Transverse colon (tissue), 4 donors: ENCODE measurements at regions not wholly inside any gene's neighbourhood (a gene's known extent, or its start where the extent isn't known, plus 50 kb on each side); places are given as distances from the start of the nearest gene placed in this dataset.

Source experiments
- DNase-seq: peaks from one replicate; pipeline ENCODE4 v3.0.0-alpha.2; 2019
- H3K27ac ChIP-seq, 4 donors: fragments of 200-600 bp; sonication (generic); 2 replicates each; pipeline ENCODE4 v1.5.1; 2016 to 2018; ENCODE audit warnings: inconsistent platforms in 4 of 4
- H3K27me3 ChIP-seq: fragments of 200-600 bp; sonication (generic); 2 replicates; pipeline ENCODE4 v1.5.1; 2017; ENCODE audit warnings: inconsistent platforms
- H3K36me3 ChIP-seq, 4 donors: fragments of 200-600 bp; sonication (generic); 2 replicates each; pipeline ENCODE4 v1.5.1; 2017 to 2019; ENCODE audit warnings: inconsistent platforms in 4 of 4
- H3K4me1 ChIP-seq, 4 donors: fragments of 200-600 bp; sonication (generic); 2 replicates each; pipeline ENCODE4 v1.5.1; 2017 to 2020; ENCODE audit warnings: inconsistent platforms in 4 of 4
- H3K4me3 ChIP-seq, 4 donors: fragments of 200-600 bp; sonication (generic); 1 replicate in 1 of 4; 2 replicates in 3 of 4; pipeline versions ENCODE4 v1.5.1 to v1.6.1; 2017 to 2019; ENCODE audit warnings: inconsistent platforms in 4 of 4
- H3K9me3 ChIP-seq, 2 donors: fragments of 200-600 bp; sonication (generic); 2 replicates each; pipeline ENCODE4 v1.5.1; 2017 to 2019; ENCODE audit warnings: inconsistent platforms in 2 of 2
- EP300 ChIP-seq: sonication (generic); formaldehyde crosslinking; IDR thresholded peaks from one replicate; pipeline ENCODE4 v1.6.1; 2017; ENCODE audit warnings: antibody characterized with exemption, low read depth
- POLR2A ChIP-seq: fragments of 450-650 bp; IDR thresholded peaks from one replicate; pipeline ENCODE4 v1.6.1; 2016; ENCODE audit warnings: antibody characterized with exemption, mild to moderate bottlenecking, moderate library complexity
- POLR2AphosphoS5 ChIP-seq, 3 donors: sonication (generic); formaldehyde crosslinking; IDR thresholded peaks; one replicate each; pipeline ENCODE4 v1.6.1; 2016; ENCODE audit warnings: antibody characterized with exemption in 3 of 3
- WGBS, 2 donors: methylation state at CpG; one replicate each; pipeline ENCODE4 v1.1.5; 2018; ENCODE audit warnings: low coverage in 1 of 2; 5-methylcytosine and 5-hydroxymethylcytosine counted together
- in situ Hi-C, 4 donors: fragments of 200-750 bp; cut with MboI; loops; one replicate each; pipeline versions ENCODE4 v1.15.0 to v1.15.1; 2017; ENCODE audit warnings: low sequenced_read_pairs in 3 of 4, low pct_ligation_motif_present in 1 of 4, low pct_unique_long_range_greater_than_20kb in 1 of 4
- intact Hi-C: fragments of 100-400 bp; cut with DNase I; formaldehyde crosslinking; loops from one replicate; pipeline ENCODE4 v1.15.1; 2023; ENCODE audit warnings: low total_unique reads
- TF ChIP-seq, protein P1 (sequence below), 5 experiments: fragments of 200-600 bp in 3 of 5; fragments of 450-650 bp in 2 of 5; sonication (generic) in 3 of 5; IDR thresholded peaks; 1 replicate in 2 of 5; 2 replicates in 3 of 5; pipeline ENCODE4 v1.5.1; 2016 to 2017; ENCODE audit warnings: antibody characterized with exemption in 5 of 5, inconsistent platforms in 3 of 5, mild to moderate bottlenecking in 2 of 5, moderate library complexity in 1 of 5

DNA sequence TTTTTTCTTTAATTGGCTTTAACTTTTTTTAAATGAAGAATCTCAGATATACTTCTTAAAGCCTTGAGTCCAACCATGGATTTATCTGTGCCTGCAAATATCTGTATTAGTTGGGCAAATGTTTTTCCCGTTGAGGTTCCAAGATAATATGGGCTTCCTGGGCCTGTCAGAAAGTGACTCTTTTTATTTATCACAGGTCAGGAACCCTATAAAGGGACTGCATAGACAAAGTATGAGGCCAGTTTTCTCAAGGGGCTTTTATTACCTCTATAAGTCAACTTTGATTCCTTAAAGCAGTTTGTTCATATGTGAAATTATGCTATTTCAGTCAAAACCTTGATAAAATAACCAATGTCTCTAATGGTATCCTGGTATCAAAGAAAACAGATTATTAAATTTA is 80.2 kb upstream of the BMP2K start:
- H3K27me3 ChIP-seq, result no peaks in the 10 kb centered on the region
- H3K9me3 ChIP-seq, result no peaks in the 10 kb centered on the region
- in situ Hi-C loops (no loop called here), intact Hi-C loops (no loop called here)
- H3K4me3 ChIP-seq, result no peak overlapping the region
- H3K36me3 ChIP-seq, result no peaks in the 10 kb centered on the region
- TF ChIP-seq, protein P1, sequence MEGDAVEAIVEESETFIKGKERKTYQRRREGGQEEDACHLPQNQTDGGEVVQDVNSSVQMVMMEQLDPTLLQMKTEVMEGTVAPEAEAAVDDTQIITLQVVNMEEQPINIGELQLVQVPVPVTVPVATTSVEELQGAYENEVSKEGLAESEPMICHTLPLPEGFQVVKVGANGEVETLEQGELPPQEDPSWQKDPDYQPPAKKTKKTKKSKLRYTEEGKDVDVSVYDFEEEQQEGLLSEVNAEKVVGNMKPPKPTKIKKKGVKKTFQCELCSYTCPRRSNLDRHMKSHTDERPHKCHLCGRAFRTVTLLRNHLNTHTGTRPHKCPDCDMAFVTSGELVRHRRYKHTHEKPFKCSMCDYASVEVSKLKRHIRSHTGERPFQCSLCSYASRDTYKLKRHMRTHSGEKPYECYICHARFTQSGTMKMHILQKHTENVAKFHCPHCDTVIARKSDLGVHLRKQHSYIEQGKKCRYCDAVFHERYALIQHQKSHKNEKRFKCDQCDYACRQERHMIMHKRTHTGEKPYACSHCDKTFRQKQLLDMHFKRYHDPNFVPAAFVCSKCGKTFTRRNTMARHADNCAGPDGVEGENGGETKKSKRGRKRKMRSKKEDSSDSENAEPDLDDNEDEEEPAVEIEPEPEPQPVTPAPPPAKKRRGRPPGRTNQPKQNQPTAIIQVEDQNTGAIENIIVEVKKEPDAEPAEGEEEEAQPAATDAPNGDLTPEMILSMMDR (IDR thresholded peaks at IDR 0.05), result no peak
- H3K27ac ChIP-seq, result no peak overlapping the region
- WGBS, 2 donors, result 58 to 60% methylated on average over 1 of the region's 1 CpG
- DNase-seq, result no peak
- peaks cover 0 to 12% (median 3%) of the 10 kb centered on the region in 4 donors for H3K4me1 ChIP-seq

GRCh38 chr4:78703079-78703478 is 73.1 kb upstream of the BMP2K start:
- Histone ChIP-seq H3K9me3 (peaks cover 6 to 9% of the 10 kb centered on the region in 2 donors), H3K4me3 (no peak overlapping the region), H3K27ac (no peak overlapping the region), H3K4me1 (peaks cover 0 to 13% (median 10%) of the 10 kb centered on the region in 4 donors), H3K27me3 (no peaks in the 10 kb centered on the region), H3K36me3 (no peaks in the 10 kb centered on the region)
- TF ChIP-seq, protein P1 (IDR thresholded peaks at IDR 0.05), result no peak
- TF ChIP-seq POLR2A (no peak), EP300 (no peak), POLR2AphosphoS5 (IDR thresholded peaks at IDR 0.05) (no peak)
- DNase-seq, result no peak
- in situ Hi-C loops, result no loop called here
- intact Hi-C loops, result no loop called here

DNA sequence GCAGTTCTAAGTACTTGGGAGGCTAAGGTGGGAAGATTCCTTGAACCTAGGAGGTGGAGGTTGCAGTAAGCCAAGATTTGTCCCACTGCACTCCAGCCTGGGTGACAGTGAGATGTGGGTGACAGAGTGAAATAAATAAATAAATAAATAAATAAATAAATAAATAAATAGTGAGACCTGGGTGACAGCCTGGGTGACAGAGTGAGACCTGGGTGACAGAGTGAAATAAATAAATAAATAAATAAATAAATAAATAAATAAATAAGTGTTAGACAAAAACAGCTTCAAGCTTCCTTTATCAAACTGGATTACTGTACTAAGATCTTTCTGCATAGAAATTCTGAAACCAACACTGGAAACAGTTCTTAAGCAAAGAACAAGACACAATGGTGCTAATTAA is 71.8 kb upstream of the BMP2K start:
- no peak for TF ChIP-seq EP300
- no peak for TF ChIP-seq POLR2A
- TF ChIP-seq, protein P1 (IDR thresholded peaks at IDR 0.05), result no peak
- TF ChIP-seq POLR2AphosphoS5 (IDR thresholded peaks at IDR 0.05), result no peak
- H3K4me1 ChIP-seq, result peaks cover 0 to 13% (median 10%) of the 10 kb centered on the region in 4 donors

DNA sequence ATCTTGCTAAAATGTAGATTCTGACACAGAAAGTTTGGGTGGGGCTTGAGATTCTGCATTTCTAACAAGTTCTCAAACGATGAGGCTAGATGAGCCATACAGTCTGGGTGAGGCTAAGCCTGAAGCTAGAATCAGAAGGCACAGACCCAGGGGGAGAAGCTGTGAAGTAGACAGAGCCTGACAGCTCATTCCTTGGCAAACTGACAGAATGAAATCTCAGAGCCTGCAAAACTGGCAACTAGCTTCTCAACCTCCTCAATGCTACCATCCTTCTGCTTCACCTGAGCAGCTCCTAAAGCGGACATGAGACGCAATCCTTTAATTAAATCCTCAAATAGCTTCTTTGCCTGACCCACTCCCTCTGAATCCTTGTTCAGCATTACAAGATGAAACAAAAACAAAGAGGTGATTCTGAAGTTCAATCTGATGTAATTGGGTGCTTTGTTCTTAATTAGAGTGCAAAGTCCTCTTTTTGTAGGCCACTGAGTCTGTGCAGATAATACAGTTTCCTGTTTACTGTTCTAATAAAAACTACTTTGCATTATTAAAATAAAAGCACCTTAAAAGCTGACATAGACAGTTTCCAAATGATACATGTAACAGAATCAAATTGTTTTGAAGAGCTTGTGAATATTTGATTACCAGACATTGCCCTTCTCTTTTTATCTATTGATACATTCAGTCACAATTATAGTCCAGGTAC is 71.0 kb upstream of the BMP2K start:
- TF ChIP-seq EP300, result no peak
- no peak for TF ChIP-seq POLR2A
- TF ChIP-seq, protein P1 (IDR thresholded peaks at IDR 0.05), result no peak
- no peak for TF ChIP-seq POLR2AphosphoS5 (IDR thresholded peaks at IDR 0.05)
- peaks cover 0 to 13% (median 10%) of the 10 kb centered on the region in 4 donors for H3K4me1 ChIP-seq
- H3K27ac ChIP-seq, result no peak overlapping the region
- 61 to 67% methylated on average over 2 to 3 of the region's 3 CpGs for WGBS, 2 donors
- no peaks in the 10 kb centered on the region for H3K36me3 ChIP-seq
- DNase-seq, result no peak
- intact Hi-C loops, result no loop called here
- no peak overlapping the region for H3K4me3 ChIP-seq
- H3K27me3 ChIP-seq, result no peaks in the 10 kb centered on the region
- in situ Hi-C loops, result no loop called here
- H3K9me3 ChIP-seq, result peaks cover 6 to 9% of the 10 kb centered on the region in 2 donors

More for the DNA sequence above, 71.8 kb upstream of the BMP2K start:
- H3K9me3 ChIP-seq, result peaks cover 6 to 9% of the 10 kb centered on the region in 2 donors
- H3K4me3 ChIP-seq, result no peak overlapping the region
- intact Hi-C loops, result no loop called here
- H3K27ac ChIP-seq, result no peak overlapping the region
- no peaks in the 10 kb centered on the region for H3K36me3 ChIP-seq
- H3K27me3 ChIP-seq, result no peaks in the 10 kb centered on the region
- DNase-seq, result no peak
- in situ Hi-C loops, result no loop called here
